K562 (cell line): ENCODE measurements at regions not wholly inside any gene's neighbourhood (a gene's known extent, or its start where the extent isn't known, plus 50 kb on each side); places are given as distances from the start of the nearest gene placed in this dataset.

Source experiments
- ATAC-seq: fragments of 200-7000 bp; cut with Tn5 transposase; 3 replicates; pipeline ENCODE4 v1.9.1; 2020; ENCODE audit warnings: moderate library complexity
- BruUV-seq: library from RNA; stranded (reverse); fragments of 400-500 nt; replicated peaks from 2 replicates; lab custom pipeline; 2021; lab: Mats Ljungman, UMichigan
- CTCF ChIA-PET: fragments of 300-600 bp; formaldehyde crosslinking; extraction: SDS; loops from one replicate; lab custom pipeline; 2021; ENCODE audit warnings: low intra/inter-chr PET ratio; lab: Yijun Ruan, JAX
- POLR2A ChIA-PET: fragments of 300-600, 350-650 bp; sonication (Branson Sonifier 250); formaldehyde crosslinking; extraction: SDS; loops from one replicate; lab custom pipeline; 2021; ENCODE audit warnings: antibody characterized with exemption, inconsistent platforms; lab: Yijun Ruan, JAX
- DNase-seq, 4 experiments: peaks; one replicate each; pipeline versions ENCODE4 v3.0.0 to v3.0.0-alpha.2; 2011 to 2018; ENCODE audit warnings: low spot score in 3 of 4, mixed read lengths in 3 of 4; ENCODE audit errors: extremely low read depth in 1 of 4
- FAIRE-seq: peaks from 2 replicates; lab custom pipeline; 2011; peaks lifted over from hg19 to GRCh38; lab: Jason Lieb, UNC
- H2AFZ ChIP-seq: 2 replicates; pipeline ENCODE4 v1.6.0; 2011; ENCODE audit warnings: low read depth, low read length, control low read depth, inconsistent platforms
- H3K27ac ChIP-seq: fragments of 200-600 bp; 3 replicates; pipeline ENCODE4 v1.8.0; 2011; ENCODE audit warnings: low read depth, mild to moderate bottlenecking, control low read depth, inconsistent platforms, low read length, moderate library complexity, mixed read lengths; ENCODE audit errors: extremely low read depth
- H3K27me3 ChIP-seq, 2 experiments: fragments of 300-600 bp in 1 of 2; 2 replicates in 1 of 2; 3 replicates in 1 of 2; pipeline versions ENCODE4 v1.6.0 to v1.8.0; 2011; ENCODE audit warnings: inconsistent platforms in 2 of 2, low read length in 2 of 2, mild to moderate bottlenecking in 1 of 2, mixed read lengths in 1 of 2, moderate library complexity in 1 of 2; ENCODE audit not compliant: control insufficient read depth in 2 of 2, insufficient read depth in 2 of 2
- H3K36me3 ChIP-seq: fragments of 300-600 bp; 3 replicates; pipeline ENCODE4 v1.8.0; 2011; ENCODE audit warnings: mild to moderate bottlenecking, low read length, inconsistent platforms; ENCODE audit not compliant: control insufficient read depth, insufficient read depth
- H3K4me1 ChIP-seq, 2 experiments: fragments of 200-600 bp in 1 of 2; replicated peaks in 1 of 2; 2 replicates in 1 of 2; 3 replicates in 1 of 2; pipeline versions ENCODE4 v1.5.1 to v1.8.0; 2011; ENCODE audit warnings: inconsistent platforms in 2 of 2, low read length in 2 of 2, mild to moderate bottlenecking in 1 of 2, mixed read lengths in 1 of 2, moderate library complexity in 1 of 2; ENCODE audit not compliant: control insufficient read depth in 2 of 2, insufficient read depth in 2 of 2
- H3K4me2 ChIP-seq: 2 replicates; pipeline ENCODE4 v1.6.1; 2011; ENCODE audit warnings: low read length, control low read depth, inconsistent platforms, mixed read lengths; ENCODE audit not compliant: insufficient read depth
- H3K4me3 ChIP-seq: fragments of 200-600 bp; sonication (generic), shearing (Covaris generic); 2 replicates; pipeline ENCODE4 v1.5.1; 2016; ENCODE audit warnings: control low read depth, inconsistent platforms
- H3K79me2 ChIP-seq: fragments of 200-600 bp; 3 replicates; pipeline ENCODE4 v1.8.0; 2011; ENCODE audit warnings: low read length, inconsistent platforms; ENCODE audit not compliant: control insufficient read depth, insufficient read depth
- H3K9ac ChIP-seq, 2 experiments: 2 replicates each; pipeline versions ENCODE4 v1.6.0 to v1.6.1; 2011; ENCODE audit warnings: low read depth in 2 of 2, low read length in 2 of 2, control low read depth in 1 of 2, inconsistent platforms in 1 of 2, mild to moderate bottlenecking in 1 of 2, mixed read lengths in 1 of 2; ENCODE audit not compliant: insufficient read depth in 1 of 2
- H3K9me1 ChIP-seq: one replicate; pipeline ENCODE4 v1.6.0; 2011; ENCODE audit warnings: inconsistent platforms, mild to moderate bottlenecking, low read length, moderate library complexity; ENCODE audit not compliant: control insufficient read depth, insufficient read depth
- H3K9me3 ChIP-seq: replicated peaks from 2 replicates; pipeline ENCODE4 v1.5.1; 2011; ENCODE audit warnings: low read depth, low read length, inconsistent platforms; ENCODE audit not compliant: control insufficient read depth, insufficient read depth
- H4K20me1 ChIP-seq: replicated peaks from 2 replicates; pipeline ENCODE4 v1.6.1; 2011; ENCODE audit warnings: low read length, inconsistent platforms, mixed read lengths; ENCODE audit not compliant: control insufficient read depth, insufficient read depth
- BCL6 ChIP-seq: fragments of 250-450 bp; sonication (Bioruptor Pico); IDR thresholded peaks from 2 replicates; pipeline ENCODE4 v1.4.0; 2020
- CCAR2 ChIP-seq: fragments of 200-400 bp; formaldehyde crosslinking; IDR thresholded peaks from 2 replicates; pipeline ENCODE4 v1.6.1; 2017; ENCODE audit warnings: mild to moderate bottlenecking, low read depth, low read length
- CEBPZ ChIP-seq: fragments of 150-350 bp; IDR thresholded peaks from 2 replicates; pipeline ENCODE4 v1.6.1; 2014; ENCODE audit warnings: low read depth, mild to moderate bottlenecking, low read length, borderline replicate concordance
- HNRNPH1 ChIP-seq: fragments of 200-400 bp; formaldehyde crosslinking; optimal IDR thresholded peaks from 2 replicates; pipeline ENCODE3; 2017; ENCODE audit warnings: low read depth, mild to moderate bottlenecking, low read length, moderate library complexity
- ZNF23 ChIP-seq: fragments of 250-450 bp; sonication (Bioruptor Pico); IDR thresholded peaks from 2 replicates; pipeline ENCODE4 v1.4.0; 2020; ENCODE audit warnings: mild to moderate bottlenecking
- ZNF318 ChIP-seq, 2 experiments: fragments of 450-650 bp; IDR thresholded peaks; 2 replicates each; pipeline ENCODE4 v1.6.1; 2016; ENCODE audit warnings: mild to moderate bottlenecking in 2 of 2, borderline replicate concordance in 1 of 2, low read depth in 1 of 2, moderate library complexity in 1 of 2
- WGBS: fragments of 100-300 bp; shearing (Covaris generic); methylation state at CpG from one replicate; pipeline ENCODE4 v1.1.6; 2016; ENCODE audit warnings: low coverage, mixed read lengths; ENCODE audit not compliant: insufficient coverage; ENCODE audit errors: missing lambda C conversion rate; 5-methylcytosine and 5-hydroxymethylcytosine counted together
- in situ Hi-C: fragments of 300-500 bp; cut with MboI; formaldehyde crosslinking; loops from 4 replicates; pipeline ENCODE4 v1.15.0; 2018; ENCODE audit warnings: inconsistent platforms, mixed read lengths
- intact Hi-C: fragments of 100-400 bp; cut with micrococcal nuclease; formaldehyde crosslinking; loops from 2 replicates; pipeline ENCODE4 v1.14.2; 2022

- no peak for TF ChIP-seq CEBPZ
- TF ChIP-seq, all 486 proteins: peak for 0
Observed at GRCh38 chr4:14217401-14217800, 589.9 kb upstream of the BOD1L1 start (continued).

- WGBS, result 0% methylated on average over 4 of the region's 4 CpGs
Observed at GRCh38 chr4:14218641-14219040, 591.1 kb upstream of the BOD1L1 start.

More at GRCh38 chr4:14218641-14219040, 591.1 kb upstream of the BOD1L1 start:
- no peak overlapping the region for H3K4me3 ChIP-seq
- H3K79me2 ChIP-seq, result no peaks in the 10 kb centered on the region
- TF ChIP-seq ZNF23 (CRISPR knock-in tag) (no peak), ZNF318 (IDR thresholded peaks at IDR 0.05; ENCODE audit: borderline replicate concordance in 1 of 2, low read depth in 1 of 2) (no peak), CCAR2 (no peak), HNRNPH1 (no peak), BCL6 (CRISPR knock-in tag) (no peak)
- CTCF ChIA-PET, result no interaction called here
- H3K4me1 ChIP-seq, result no peaks in the 10 kb centered on the region
- no peaks in the 10 kb centered on the region for H3K27me3 ChIP-seq
- DNase-seq, result no peak
- ATAC-seq, result no peak
- FAIRE-seq, result no peak
- H3K9me1 ChIP-seq, result no peaks in the 10 kb centered on the region
- H3K4me2 ChIP-seq, result no peak overlapping the region
- in situ Hi-C loops (no loop called here), intact Hi-C loops (no loop called here)
- H3K36me3 ChIP-seq, result no peaks in the 10 kb centered on the region
- H3K27ac ChIP-seq, result no peak overlapping the region
- no peak overlapping the region for H3K9ac ChIP-seq
- no TSS peak for BruUV-seq
- POLR2A ChIA-PET, result no interaction called here
- H4K20me1 ChIP-seq, result no peaks in the 10 kb centered on the region
- H2AFZ ChIP-seq, result no peak overlapping the region
- H3K9me3 ChIP-seq, result no peaks in the 10 kb centered on the region; the same call in 1 of the 2 replicates
